AG04449 (cell line): ENCODE measurements at regions not wholly inside any gene's neighbourhood (a gene's known extent, or its start where the extent isn't known, plus 50 kb on each side); places are given as distances from the start of the nearest gene placed in this dataset.

Experiments
- CTCF ChIA-PET: fragments of 350-600 bp; formaldehyde crosslinking; extraction: SDS; loops from one replicate; lab custom pipeline; 2021; ENCODE audit warnings: antibody characterized with exemption; lab: Yijun Ruan, JAX
- POLR2A ChIA-PET: fragments of 400-600, 350-600 bp; formaldehyde crosslinking; extraction: SDS; loops from one replicate; lab custom pipeline; 2020; ENCODE audit warnings: antibody characterized with exemption, inconsistent platforms; lab: Yijun Ruan, JAX
- DNase-seq: peaks from one replicate; pipeline ENCODE4 v3.0.0-alpha.2; 2010; ENCODE audit warnings: low read depth, low spot score
- H3K4me3 ChIP-seq: 2 replicates; pipeline ENCODE4 v1.5.1; 2011; ENCODE audit warnings: low read depth, mild to moderate bottlenecking, control low read depth, low read length
- TF ChIP-seq, protein P1 (sequence below): IDR thresholded peaks from one replicate; pipeline ENCODE4 v1.5.1; 2011; ENCODE audit warnings: mild to moderate bottlenecking, moderate library complexity, low read length, control low read depth, inconsistent platforms; ENCODE audit not compliant: insufficient read depth; ENCODE audit errors: missing control alignments

GRCh38 chr5:123844873-123845272 lies 332.9 kb downstream of the CSNK1G3 start:
- no peak overlapping the region for H3K4me3 ChIP-seq
- CTCF ChIA-PET, result no interaction called here
- TF ChIP-seq, protein P1, sequence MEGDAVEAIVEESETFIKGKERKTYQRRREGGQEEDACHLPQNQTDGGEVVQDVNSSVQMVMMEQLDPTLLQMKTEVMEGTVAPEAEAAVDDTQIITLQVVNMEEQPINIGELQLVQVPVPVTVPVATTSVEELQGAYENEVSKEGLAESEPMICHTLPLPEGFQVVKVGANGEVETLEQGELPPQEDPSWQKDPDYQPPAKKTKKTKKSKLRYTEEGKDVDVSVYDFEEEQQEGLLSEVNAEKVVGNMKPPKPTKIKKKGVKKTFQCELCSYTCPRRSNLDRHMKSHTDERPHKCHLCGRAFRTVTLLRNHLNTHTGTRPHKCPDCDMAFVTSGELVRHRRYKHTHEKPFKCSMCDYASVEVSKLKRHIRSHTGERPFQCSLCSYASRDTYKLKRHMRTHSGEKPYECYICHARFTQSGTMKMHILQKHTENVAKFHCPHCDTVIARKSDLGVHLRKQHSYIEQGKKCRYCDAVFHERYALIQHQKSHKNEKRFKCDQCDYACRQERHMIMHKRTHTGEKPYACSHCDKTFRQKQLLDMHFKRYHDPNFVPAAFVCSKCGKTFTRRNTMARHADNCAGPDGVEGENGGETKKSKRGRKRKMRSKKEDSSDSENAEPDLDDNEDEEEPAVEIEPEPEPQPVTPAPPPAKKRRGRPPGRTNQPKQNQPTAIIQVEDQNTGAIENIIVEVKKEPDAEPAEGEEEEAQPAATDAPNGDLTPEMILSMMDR, result no peak
- POLR2A ChIA-PET, result no interaction called here
- DNase-seq, result no peak

DNA sequence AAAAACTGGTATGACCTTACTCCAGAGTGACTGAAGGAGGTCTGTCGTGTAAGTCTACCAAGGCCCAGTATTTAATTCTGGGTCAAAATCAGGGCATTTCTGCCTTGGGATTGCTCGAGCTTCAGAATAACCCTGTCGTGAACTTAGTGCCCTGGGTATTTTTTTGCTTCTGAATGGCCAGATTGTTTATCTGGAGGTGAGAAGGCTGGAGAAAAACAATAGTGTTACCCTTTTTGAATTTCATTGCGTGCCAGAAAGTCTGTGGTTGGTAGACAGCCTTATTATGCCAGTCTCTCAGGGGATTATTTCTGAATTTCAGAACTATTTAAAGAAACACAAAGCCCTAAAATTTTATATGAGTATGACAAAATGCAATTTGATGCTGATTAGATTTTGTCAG lies 323.4 kb downstream of the CSNK1G3 start:
- H3K4me3 ChIP-seq, result no peak overlapping the region
- TF ChIP-seq, protein P1, result no peak
- no peak for DNase-seq
- POLR2A ChIA-PET, result no interaction called here
- CTCF ChIA-PET, result no interaction called here

DNA sequence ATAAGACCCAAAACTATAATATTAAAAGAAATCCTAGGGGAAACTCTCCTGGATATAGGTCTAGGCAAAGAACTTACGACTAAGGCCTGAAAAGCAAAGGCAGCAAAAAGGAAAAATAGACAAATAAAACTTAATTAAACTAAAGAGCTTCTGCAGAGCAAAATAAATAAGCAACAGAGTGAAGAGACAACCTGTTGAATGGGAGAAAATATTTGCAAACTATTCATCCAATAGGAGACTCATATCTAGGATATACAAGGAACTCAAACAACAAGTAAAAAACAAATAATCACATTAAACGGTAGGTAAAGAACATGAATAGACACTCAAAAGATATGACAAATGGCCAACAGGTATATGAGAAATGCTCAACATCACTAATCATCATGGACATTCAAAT lies 318.6 kb downstream of the CSNK1G3 start:
- no peak for DNase-seq
- ChIA-PET CTCF (no interaction called here), POLR2A (no interaction called here)
- TF ChIP-seq, protein P1, result no peak
- H3K4me3 ChIP-seq, result no peak overlapping the region

DNA sequence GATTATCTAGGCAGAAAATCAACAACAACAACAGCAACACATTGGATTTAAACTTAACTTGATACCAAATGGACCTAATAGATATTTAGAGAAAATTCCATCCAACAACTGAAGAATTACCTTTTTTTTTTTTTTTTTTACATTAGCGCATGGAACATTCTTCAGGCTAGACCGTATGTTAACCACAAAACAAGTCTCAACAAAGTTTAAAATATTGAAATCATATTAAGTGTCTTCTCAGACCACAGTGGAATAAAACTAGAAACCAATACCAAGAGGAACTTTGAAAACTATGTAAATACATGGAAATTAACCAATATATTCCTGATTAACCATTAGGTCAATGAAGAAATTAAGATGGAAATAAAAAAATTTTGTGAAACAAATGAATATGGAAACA lies 315.8 kb downstream of the CSNK1G3 start:
- H3K4me3 ChIP-seq, result no peak overlapping the region
- CTCF ChIA-PET, result no interaction called here
- TF ChIP-seq, protein P1, result no peak
- DNase-seq, result no peak
- POLR2A ChIA-PET, result no interaction called here

- DNase-seq, result peak; percentile 100
- POLR2A ChIA-PET, result interaction anchor here (1.0 to 1.5 kb wide), 3 partner anchors 9 to 65 kb away, joined by 3 to 5 read pairs (median 3); no protein-coding TSS in a partner anchor
Measured at GRCh38 chr5:123819833-123820232, 307.9 kb downstream of the CSNK1G3 start.

DNA sequence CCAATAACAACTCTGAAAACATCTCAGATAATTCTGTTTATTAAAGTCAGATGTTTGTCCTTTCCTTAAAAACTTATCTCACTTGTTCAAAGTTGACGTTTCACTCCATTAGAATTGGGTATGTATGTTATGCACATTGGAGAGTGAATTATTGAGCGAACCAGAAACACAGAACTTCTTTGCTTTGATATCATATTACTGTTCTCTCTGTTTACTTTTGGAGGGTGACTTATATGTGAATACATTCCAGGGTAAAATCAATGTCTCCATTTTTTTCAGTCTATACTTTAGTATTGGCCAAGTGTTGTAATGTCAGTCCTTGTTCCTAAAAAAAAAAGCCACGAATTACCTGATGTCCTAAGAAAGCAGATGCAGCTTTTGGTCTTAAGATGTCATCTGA lies 307.4 kb downstream of the CSNK1G3 start:
- POLR2A ChIA-PET, result interaction anchor here (1.0 to 1.5 kb wide), 3 partner anchors 9 to 65 kb away, joined by 3 to 5 read pairs (median 3); no protein-coding TSS in a partner anchor
- no peak for DNase-seq
- CTCF ChIA-PET, result no interaction called here
- no peak overlapping the region for H3K4me3 ChIP-seq
- TF ChIP-seq, protein P1, result no peak

More at GRCh38 chr5:123819833-123820232, 307.9 kb downstream of the CSNK1G3 start:
- TF ChIP-seq, protein P1, result no peak
- no peak overlapping the region for H3K4me3 ChIP-seq
- CTCF ChIA-PET, result no interaction called here
